ENCODE measurements at regions not wholly inside any gene's neighbourhood (a gene's known extent, or its start where the extent isn't known, plus 50 kb on each side); places are given as distances from the start of the nearest gene placed in this dataset.
A peak's percentile ranks its signal among the peaks of the same experiment; 100 is the strongest.

DNA sequence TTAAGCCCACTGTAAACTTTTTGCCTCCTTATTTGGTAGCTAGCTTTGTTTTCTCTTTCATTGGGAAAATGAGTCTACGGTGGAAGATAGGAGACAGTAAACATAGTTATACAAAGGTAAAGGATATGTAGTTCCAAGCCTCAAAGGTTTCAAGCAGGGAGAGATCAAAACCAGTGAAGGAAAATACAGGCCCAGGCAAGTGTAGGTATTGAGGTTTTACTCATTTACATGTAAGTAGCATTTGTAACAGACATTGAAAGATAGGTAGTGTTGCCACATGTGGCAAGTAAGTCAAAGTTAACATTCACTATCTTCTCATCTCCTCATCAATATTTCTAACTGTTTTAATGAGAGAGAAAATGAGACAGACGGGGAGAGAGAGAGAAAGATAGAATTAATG lies 136.5 kb downstream of the RTL3 start:
- no peaks in the 10 kb centered on the region for H3K36me3 ChIP-seq
- DNase-seq (ENCODE audit: low read depth in 1 of 2, low spot score in 1 of 2) = no peak
- no peaks in the 10 kb centered on the region for H3K27me3 ChIP-seq
- H3K27ac ChIP-seq = no peak overlapping the region
- no peak overlapping the region for H3K4me3 ChIP-seq
- no peaks in the 10 kb centered on the region for H3K9me3 ChIP-seq (ENCODE audit: low read depth)
- TF ChIP-seq, protein P1, sequence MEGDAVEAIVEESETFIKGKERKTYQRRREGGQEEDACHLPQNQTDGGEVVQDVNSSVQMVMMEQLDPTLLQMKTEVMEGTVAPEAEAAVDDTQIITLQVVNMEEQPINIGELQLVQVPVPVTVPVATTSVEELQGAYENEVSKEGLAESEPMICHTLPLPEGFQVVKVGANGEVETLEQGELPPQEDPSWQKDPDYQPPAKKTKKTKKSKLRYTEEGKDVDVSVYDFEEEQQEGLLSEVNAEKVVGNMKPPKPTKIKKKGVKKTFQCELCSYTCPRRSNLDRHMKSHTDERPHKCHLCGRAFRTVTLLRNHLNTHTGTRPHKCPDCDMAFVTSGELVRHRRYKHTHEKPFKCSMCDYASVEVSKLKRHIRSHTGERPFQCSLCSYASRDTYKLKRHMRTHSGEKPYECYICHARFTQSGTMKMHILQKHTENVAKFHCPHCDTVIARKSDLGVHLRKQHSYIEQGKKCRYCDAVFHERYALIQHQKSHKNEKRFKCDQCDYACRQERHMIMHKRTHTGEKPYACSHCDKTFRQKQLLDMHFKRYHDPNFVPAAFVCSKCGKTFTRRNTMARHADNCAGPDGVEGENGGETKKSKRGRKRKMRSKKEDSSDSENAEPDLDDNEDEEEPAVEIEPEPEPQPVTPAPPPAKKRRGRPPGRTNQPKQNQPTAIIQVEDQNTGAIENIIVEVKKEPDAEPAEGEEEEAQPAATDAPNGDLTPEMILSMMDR (IDR thresholded peaks at IDR 0.05; ENCODE audit: low read depth, low read length) = no peak
- H3K4me1 ChIP-seq (ENCODE audit: low read depth) = no peaks in the 10 kb centered on the region

DNA sequence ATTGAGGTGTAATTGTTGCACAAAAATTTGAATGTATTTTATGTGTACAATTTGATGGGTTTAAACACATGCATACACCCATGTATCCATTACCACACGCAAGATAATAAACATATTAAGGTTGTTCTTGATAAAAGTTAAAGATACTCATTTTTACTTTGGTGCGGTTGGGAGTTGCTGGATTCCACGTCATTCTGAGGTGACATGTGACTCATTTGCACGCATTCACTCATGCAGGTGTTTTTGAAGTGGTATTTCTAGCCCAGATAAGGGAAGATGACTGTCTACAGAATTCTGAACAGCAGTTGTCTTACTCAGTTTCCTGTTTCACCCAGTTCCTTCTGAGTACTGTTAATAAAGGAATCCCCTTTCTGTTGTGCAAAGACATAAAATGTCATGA lies 142.0 kb downstream of the RTL3 start:
- no peak for DNase-seq (ENCODE audit: low read depth in 1 of 2, low spot score in 1 of 2)

DNA sequence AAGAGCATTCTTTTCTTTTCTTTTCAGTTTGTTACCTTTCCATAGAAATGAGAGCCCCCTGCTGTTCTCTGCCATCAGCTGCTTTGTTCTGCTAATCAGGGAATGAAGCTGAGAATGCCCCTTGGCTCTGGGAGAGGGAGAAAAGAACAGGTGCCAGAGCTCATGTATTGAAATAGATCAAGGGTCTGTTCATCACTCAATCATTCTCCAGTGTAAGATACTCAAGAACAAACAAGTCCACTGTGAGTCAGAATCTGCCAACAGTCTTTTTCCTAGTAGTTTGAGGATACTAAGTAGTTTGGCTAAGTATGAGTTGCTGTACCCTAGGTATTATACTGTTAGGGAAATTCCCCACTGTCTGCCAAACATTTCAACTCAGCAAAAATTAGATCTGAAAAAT lies 144.3 kb downstream of the RTL3 start:
- peak in 1 of 2 donors; percentile 56 for DNase-seq (ENCODE audit: low read depth in 1 of 2, low spot score in 1 of 2)
- TF ChIP-seq, protein P1 (IDR thresholded peaks at IDR 0.05; ENCODE audit: low read depth, low read length) = peak; percentile 8
- Histone ChIP-seq H3K4me1 (ENCODE audit: low read depth) (no peaks in the 10 kb centered on the region), H3K4me3 (no peak overlapping the region), H3K9me3 (ENCODE audit: low read depth) (no peaks in the 10 kb centered on the region), H3K27ac (peak overlapping the region; percentile 40), H3K27me3 (no peaks in the 10 kb centered on the region), H3K36me3 (no peaks in the 10 kb centered on the region)

More for the DNA sequence above, 142.0 kb downstream of the RTL3 start:
- no peak overlapping the region for H3K4me3 ChIP-seq
- H3K27ac ChIP-seq = no peak overlapping the region
- no peaks in the 10 kb centered on the region for H3K27me3 ChIP-seq
- no peaks in the 10 kb centered on the region for H3K4me1 ChIP-seq (ENCODE audit: low read depth)
- TF ChIP-seq, protein P1 (IDR thresholded peaks at IDR 0.05; ENCODE audit: low read depth, low read length) = no peak
- H3K36me3 ChIP-seq = no peaks in the 10 kb centered on the region
- no peaks in the 10 kb centered on the region for H3K9me3 ChIP-seq (ENCODE audit: low read depth)

DNA sequence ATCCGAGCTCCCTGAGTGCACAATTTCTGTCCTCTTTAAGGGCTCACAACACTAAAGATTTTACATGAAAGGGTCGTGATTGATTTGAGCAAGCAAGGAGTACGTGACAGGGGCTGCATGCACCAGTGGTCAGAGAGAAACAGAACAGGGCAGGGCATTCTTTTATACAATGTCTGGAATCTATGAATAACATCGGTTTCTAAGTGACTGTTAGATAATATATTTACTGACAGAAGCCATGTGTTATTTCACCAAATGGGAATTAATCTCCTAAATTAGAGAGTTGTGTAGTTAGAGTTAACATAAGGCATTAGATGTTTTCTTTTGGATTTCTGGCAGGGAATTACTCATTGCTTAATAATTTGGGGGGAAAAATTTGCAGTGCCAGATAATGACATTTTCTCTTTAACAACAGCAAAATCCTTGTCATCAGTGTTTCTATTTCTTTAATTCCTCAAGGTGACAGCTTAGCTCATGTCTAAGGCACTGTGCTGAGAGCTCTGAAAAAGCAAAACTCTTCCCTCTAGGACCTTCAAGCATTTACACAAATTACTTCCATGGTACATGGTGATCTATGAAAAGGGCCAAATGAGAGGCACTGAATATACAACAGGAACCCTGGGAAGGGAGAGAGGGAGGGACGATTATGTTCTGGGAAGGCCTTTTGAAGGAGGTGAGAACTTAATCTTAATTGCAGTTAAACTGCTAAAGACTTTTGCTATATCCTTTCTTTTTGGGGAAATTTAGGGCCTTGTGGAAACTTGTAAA lies 145.0 kb downstream of the RTL3 start:
- TF ChIP-seq, protein P1 (IDR thresholded peaks at IDR 0.05; ENCODE audit: low read depth, low read length) = no peak
- H3K4me3 ChIP-seq = no peak overlapping the region
- no peaks in the 10 kb centered on the region for H3K9me3 ChIP-seq (ENCODE audit: low read depth)
- H3K27ac ChIP-seq = peak overlapping the region; percentile 40
- H3K27me3 ChIP-seq = no peaks in the 10 kb centered on the region
- H3K36me3 ChIP-seq = no peaks in the 10 kb centered on the region
- H3K4me1 ChIP-seq (ENCODE audit: low read depth) = no peaks in the 10 kb centered on the region
- no peak for DNase-seq (ENCODE audit: low read depth in 1 of 2, low spot score in 1 of 2)

DNA sequence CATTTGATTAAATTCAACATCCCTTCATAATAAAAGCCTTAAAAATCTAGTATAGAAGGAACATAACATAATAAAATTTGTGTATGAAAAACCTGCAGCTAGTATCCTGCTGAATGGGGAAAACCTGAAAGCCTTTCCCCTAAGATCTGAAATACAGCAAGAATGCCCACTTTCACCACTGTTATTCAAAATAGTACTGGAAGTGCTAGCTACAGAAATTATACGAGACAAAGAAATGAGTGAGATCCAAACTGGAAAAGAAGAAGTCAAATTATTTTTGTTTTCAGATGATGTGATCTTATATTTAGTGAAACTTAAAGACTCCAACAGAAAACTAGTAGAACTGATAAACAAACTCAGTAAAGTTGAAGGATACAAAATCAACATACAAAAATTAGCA lies 152.9 kb downstream of the RTL3 start:
- no peaks in the 10 kb centered on the region for H3K36me3 ChIP-seq
- TF ChIP-seq, protein P1 (IDR thresholded peaks at IDR 0.05; ENCODE audit: low read depth, low read length) = no peak
- H3K27ac ChIP-seq = no peak overlapping the region
- no peaks in the 10 kb centered on the region for H3K27me3 ChIP-seq
- no peaks in the 10 kb centered on the region for H3K4me1 ChIP-seq (ENCODE audit: low read depth)
- no peak overlapping the region for H3K4me3 ChIP-seq
- no peaks in the 10 kb centered on the region for H3K9me3 ChIP-seq (ENCODE audit: low read depth)
- no peak for DNase-seq (ENCODE audit: low read depth in 1 of 2, low spot score in 1 of 2)
